T1000 (cell line): ENCODE measurements at regions not wholly inside any gene's neighbourhood (a gene's known extent, or its start where the extent isn't known, plus 50 kb on each side); places are given as distances from the start of the nearest gene placed in this dataset.
A peak's percentile ranks its signal among the peaks of the same experiment; 100 is the strongest.

Experiments
- DNase-seq: peaks from one replicate; lab custom pipeline; 2025; ENCODE audit warnings: mixed read lengths; lab: John Stamatoyannopoulos, UW

- no peak for DNase-seq
These were observed 119.8 kb upstream of the SLC25A33 start for GRCh38 chr1:9419369-9420041.

- no peak for DNase-seq
These were observed 118.3 kb upstream of the SLC25A33 start for GRCh38 chr1:9420835-9421532.

- DNase-seq = no peak
These were observed 117.8 kb upstream of the SLC25A33 start for GRCh38 chr1:9421533-9421873.

GRCh38 chr1:9422321-9422720, 116.9 kb upstream of the SLC25A33 start:
- no peak for DNase-seq

- no peak for DNase-seq
These were observed 116.3 kb upstream of the SLC25A33 start for GRCh38 chr1:9422911-9423505.

GRCh38 chr1:9424261-9424660, 115.0 kb upstream of the SLC25A33 start:
- DNase-seq = no peak

- DNase-seq = no peak
These were observed 113.4 kb upstream of the SLC25A33 start for GRCh38 chr1:9425859-9426258.

- DNase-seq = no peak
These were observed 113.0 kb upstream of the SLC25A33 start for GRCh38 chr1:9426291-9426711.

GRCh38 chr1:9427388-9427787, 111.9 kb upstream of the SLC25A33 start:
- DNase-seq = no peak

GRCh38 chr1:9428601-9429341, 110.5 kb upstream of the SLC25A33 start:
- peak; percentile 98 for DNase-seq

GRCh38 chr1:9429342-9429711, 109.9 kb upstream of the SLC25A33 start:
- no peak for DNase-seq

GRCh38 chr1:9434247-9435152, 104.8 kb upstream of the SLC25A33 start:
- DNase-seq = no peak

GRCh38 chr1:9435153-9435636, 104.1 kb upstream of the SLC25A33 start:
- no peak for DNase-seq

- DNase-seq = no peak
These were observed 103.2 kb upstream of the SLC25A33 start for GRCh38 chr1:9435854-9436640.

GRCh38 chr1:9437961-9438430, 101.3 kb upstream of the SLC25A33 start:
- no peak for DNase-seq

- peak; percentile 54 for DNase-seq
These were observed 100.7 kb upstream of the SLC25A33 start for GRCh38 chr1:9438431-9439073.

- DNase-seq = no peak
These were observed 100.0 kb upstream of the SLC25A33 start for GRCh38 chr1:9439074-9439761.

- no peak for DNase-seq
These were observed 99.0 kb upstream of the SLC25A33 start for GRCh38 chr1:9440261-9440660.

- DNase-seq = no peak
These were observed 98.5 kb upstream of the SLC25A33 start for GRCh38 chr1:9440763-9441194.
